HUES48 (cell line): ENCODE measurements at regions not wholly inside any gene's neighbourhood (a gene's known extent, or its start where the extent isn't known, plus 50 kb on each side); places are given as distances from the start of the nearest gene placed in this dataset.

ENCODE experiments used
- H3K27ac ChIP-seq: one replicate; pipeline ENCODE4 v1.7.0; 2013; ENCODE audit warnings: low read depth, low read length, inconsistent platforms
- H3K27me3 ChIP-seq: 2 replicates; pipeline ENCODE4 v1.6.1; 2013; ENCODE audit warnings: mild to moderate bottlenecking, low read length; ENCODE audit not compliant: control insufficient read depth, insufficient read depth
- H3K36me3 ChIP-seq: 2 replicates; pipeline ENCODE4 v1.6.1; 2013; ENCODE audit warnings: low read length; ENCODE audit not compliant: control insufficient read depth, insufficient read depth
- H3K4me1 ChIP-seq: 2 replicates; pipeline ENCODE4 v1.6.1; 2013; ENCODE audit warnings: mild to moderate bottlenecking, low read length; ENCODE audit not compliant: control insufficient read depth, insufficient read depth
- H3K4me3 ChIP-seq: 2 replicates; pipeline ENCODE4 v1.5.1; 2013; ENCODE audit warnings: mild to moderate bottlenecking, low read depth, low read length
- H3K9ac ChIP-seq: 2 replicates; pipeline ENCODE4 v1.6.1; 2013; ENCODE audit warnings: mild to moderate bottlenecking, low read depth, low read length, moderate library complexity
- H3K9me3 ChIP-seq: 2 replicates; pipeline ENCODE4 v1.6.1; 2013; ENCODE audit warnings: low read length; ENCODE audit not compliant: control insufficient read depth, insufficient read depth

- Histone ChIP-seq H3K4me1 (no peaks in the 10 kb centered on the region), H3K9ac (no peak overlapping the region), H3K4me3 (no peak overlapping the region), H3K9me3 (no peaks in the 10 kb centered on the region), H3K27ac (no peak overlapping the region), H3K36me3 (no peaks in the 10 kb centered on the region), H3K27me3 (peaks cover 2% of the 10 kb centered on the region; the same call in 1 of the 2 replicates)
Observed at GRCh38 chr10:123570898-123571515, 95.1 kb upstream of the GPR26 start.

DNA sequence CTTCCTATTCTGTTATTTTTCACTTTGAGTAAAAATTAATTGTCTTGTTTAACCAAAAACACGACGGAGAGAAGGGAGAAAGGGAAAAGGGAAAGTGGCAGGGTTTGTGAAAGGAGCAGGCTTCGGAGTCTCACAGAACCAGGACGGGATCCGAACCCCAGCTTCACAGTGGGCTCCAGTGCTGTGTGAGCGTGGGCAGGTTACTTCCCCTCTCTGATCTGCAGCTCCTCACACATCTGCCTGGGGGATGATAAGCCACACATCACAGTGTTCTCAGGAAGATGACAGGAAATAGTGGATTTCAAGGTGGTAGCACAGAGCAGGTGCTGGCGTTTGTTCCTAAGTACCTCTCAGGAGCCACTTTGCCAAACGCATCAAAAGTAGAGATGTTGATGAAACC is 94.2 kb upstream of the GPR26 start:
- Histone ChIP-seq H3K27me3 (peaks cover 2% of the 10 kb centered on the region; the same call in 1 of the 2 replicates), H3K4me1 (no peaks in the 10 kb centered on the region), H3K4me3 (no peak overlapping the region), H3K9me3 (no peaks in the 10 kb centered on the region), H3K9ac (no peak overlapping the region), H3K27ac (no peak overlapping the region), H3K36me3 (no peaks in the 10 kb centered on the region)

DNA sequence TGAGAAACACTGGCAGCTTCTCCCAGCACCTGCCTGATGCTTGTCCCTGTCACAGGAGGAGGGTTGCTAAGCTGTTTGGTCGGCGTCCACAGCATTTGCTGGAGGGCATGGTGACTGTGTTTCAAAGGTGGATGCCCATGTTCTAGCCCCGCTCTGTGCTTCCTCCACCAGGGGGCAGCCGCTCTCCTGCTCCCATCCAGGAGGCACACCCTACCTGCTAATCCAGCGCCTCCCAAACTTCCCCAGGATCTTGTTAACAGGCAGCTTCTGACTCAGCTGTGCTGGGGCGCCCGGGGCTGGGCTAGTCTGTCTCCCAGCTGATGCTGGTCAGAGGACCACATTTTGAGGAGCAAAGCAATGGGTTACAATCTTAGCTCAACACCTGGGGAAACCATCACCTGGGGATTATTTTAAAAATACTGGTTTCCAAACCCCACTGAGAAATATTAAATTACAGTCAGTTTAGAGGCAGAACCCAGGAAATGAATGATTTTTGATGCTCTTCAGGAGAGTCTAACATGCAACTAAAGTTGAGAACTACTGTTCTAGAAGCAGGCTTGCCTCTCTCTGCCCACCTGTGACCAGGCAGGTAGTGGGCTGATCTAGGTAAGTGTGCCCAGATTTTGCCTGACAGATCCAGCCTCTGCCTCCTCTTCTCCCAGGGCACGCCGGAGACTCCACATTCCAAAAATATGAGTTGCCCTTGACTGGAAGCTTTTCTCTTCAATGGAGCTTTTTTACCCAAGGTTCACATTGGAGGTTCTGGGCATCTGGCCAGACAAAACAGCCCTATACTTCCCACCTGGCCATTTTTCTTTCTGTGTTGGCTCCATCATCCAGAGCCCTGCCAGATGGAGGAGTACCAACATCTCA is 92.7 kb upstream of the GPR26 start:
- H3K4me3 ChIP-seq = no peak overlapping the region
- peaks cover 2% of the 10 kb centered on the region; the same call in 1 of the 2 replicates for H3K27me3 ChIP-seq
- H3K36me3 ChIP-seq = no peaks in the 10 kb centered on the region
- no peak overlapping the region for H3K27ac ChIP-seq
- no peak overlapping the region for H3K9ac ChIP-seq
- H3K4me1 ChIP-seq = no peaks in the 10 kb centered on the region
- H3K9me3 ChIP-seq = no peaks in the 10 kb centered on the region

- H3K9ac ChIP-seq = no peak overlapping the region
- H3K27me3 ChIP-seq = peaks cover 2% of the 10 kb centered on the region; the same call in 1 of the 2 replicates
- H3K4me3 ChIP-seq = no peak overlapping the region
- no peaks in the 10 kb centered on the region for H3K9me3 ChIP-seq
- H3K4me1 ChIP-seq = no peaks in the 10 kb centered on the region
- H3K27ac ChIP-seq = no peak overlapping the region
- H3K36me3 ChIP-seq = no peaks in the 10 kb centered on the region
Observed at GRCh38 chr10:123574109-123574698, 92.0 kb upstream of the GPR26 start.

- Histone ChIP-seq H3K27ac (no peak overlapping the region), H3K4me3 (no peak overlapping the region), H3K27me3 (peaks cover 2% of the 10 kb centered on the region; the same call in 1 of the 2 replicates), H3K9me3 (no peaks in the 10 kb centered on the region), H3K9ac (no peak overlapping the region), H3K36me3 (no peaks in the 10 kb centered on the region), H3K4me1 (no peaks in the 10 kb centered on the region)
Observed at GRCh38 chr10:123575105-123575504, 91.0 kb upstream of the GPR26 start.

DNA sequence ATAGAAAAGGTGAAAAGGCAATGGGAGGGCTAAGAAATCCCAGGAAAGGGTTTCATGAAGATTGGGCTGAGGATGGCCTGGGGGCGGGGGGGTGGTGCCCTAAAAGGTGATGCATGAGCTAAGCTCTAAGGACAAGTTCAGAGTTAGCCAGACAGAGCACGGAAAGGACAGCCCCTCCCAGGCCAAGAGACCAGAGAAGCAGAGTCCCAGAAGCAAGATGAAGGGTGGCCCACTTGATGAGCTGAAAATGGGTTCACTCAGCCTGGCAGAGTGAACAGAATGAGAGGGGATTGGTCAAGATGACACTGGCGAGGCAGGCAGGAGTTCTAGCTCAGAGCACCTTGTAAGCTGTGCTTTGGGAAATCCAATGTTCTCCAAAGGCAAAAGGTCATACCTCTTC is 89.4 kb upstream of the GPR26 start:
- H3K9me3 ChIP-seq = no peaks in the 10 kb centered on the region
- H3K4me1 ChIP-seq = no peaks in the 10 kb centered on the region
- H3K27ac ChIP-seq = no peak overlapping the region
- H3K9ac ChIP-seq = no peak overlapping the region
- no peaks in the 10 kb centered on the region for H3K36me3 ChIP-seq
- H3K27me3 ChIP-seq = no peaks in the 10 kb centered on the region; the same call in 1 of the 2 replicates
- no peak overlapping the region for H3K4me3 ChIP-seq

DNA sequence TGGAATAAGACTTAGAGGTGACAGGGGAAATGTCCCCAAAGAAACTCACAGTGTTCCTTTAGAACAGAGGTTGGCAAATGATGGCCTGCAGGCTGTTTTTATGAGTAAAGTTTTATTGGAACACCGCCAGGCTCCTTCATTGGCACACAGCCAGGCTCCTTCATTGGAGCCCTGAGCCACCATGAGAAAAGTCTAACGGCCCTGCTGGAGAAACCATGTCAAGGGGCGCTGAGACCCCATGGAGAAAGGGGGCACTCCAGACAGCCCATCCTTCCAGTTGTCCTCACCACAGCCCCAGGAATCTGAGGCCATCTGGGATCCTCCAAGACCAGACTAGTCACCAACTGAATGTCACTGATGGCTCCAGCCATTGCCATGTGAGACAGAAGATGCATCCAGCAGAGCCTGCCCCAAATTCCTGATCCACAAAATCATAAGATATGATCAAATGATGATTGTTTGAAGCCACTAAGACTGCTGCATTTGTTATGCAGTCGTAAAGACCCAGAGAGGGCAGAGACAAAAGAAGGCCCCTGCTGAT is 88.2 kb upstream of the GPR26 start:
- H3K27me3 ChIP-seq = peaks cover 3% of the 10 kb centered on the region; the same call in 1 of the 2 replicates
- no peaks in the 10 kb centered on the region for H3K36me3 ChIP-seq
- no peak overlapping the region for H3K27ac ChIP-seq
- H3K4me3 ChIP-seq = no peak overlapping the region
- no peaks in the 10 kb centered on the region; the same call in 1 of the 2 replicates for H3K4me1 ChIP-seq
- no peak overlapping the region for H3K9ac ChIP-seq
- no peaks in the 10 kb centered on the region for H3K9me3 ChIP-seq

- H3K4me1 ChIP-seq = no peaks in the 10 kb centered on the region; the same call in 1 of the 2 replicates
- H3K36me3 ChIP-seq = no peaks in the 10 kb centered on the region
- H3K9me3 ChIP-seq = no peaks in the 10 kb centered on the region
- no peak overlapping the region for H3K27ac ChIP-seq
- H3K4me3 ChIP-seq = no peak overlapping the region
- peaks cover 4% of the 10 kb centered on the region; the same call in 1 of the 2 replicates for H3K27me3 ChIP-seq
- no peak overlapping the region for H3K9ac ChIP-seq
Observed at GRCh38 chr10:123578721-123579120, 87.4 kb upstream of the GPR26 start.

- no peaks in the 10 kb centered on the region for H3K36me3 ChIP-seq
- peaks cover 6% of the 10 kb centered on the region for H3K4me1 ChIP-seq
- H3K27ac ChIP-seq = no peak overlapping the region
- no peak overlapping the region for H3K4me3 ChIP-seq
- H3K9ac ChIP-seq = no peak overlapping the region
- H3K27me3 ChIP-seq = peaks cover 4% of the 10 kb centered on the region; the same call in 1 of the 2 replicates
- H3K9me3 ChIP-seq = no peaks in the 10 kb centered on the region
Observed at GRCh38 chr10:123579675-123580074, 86.5 kb upstream of the GPR26 start.

DNA sequence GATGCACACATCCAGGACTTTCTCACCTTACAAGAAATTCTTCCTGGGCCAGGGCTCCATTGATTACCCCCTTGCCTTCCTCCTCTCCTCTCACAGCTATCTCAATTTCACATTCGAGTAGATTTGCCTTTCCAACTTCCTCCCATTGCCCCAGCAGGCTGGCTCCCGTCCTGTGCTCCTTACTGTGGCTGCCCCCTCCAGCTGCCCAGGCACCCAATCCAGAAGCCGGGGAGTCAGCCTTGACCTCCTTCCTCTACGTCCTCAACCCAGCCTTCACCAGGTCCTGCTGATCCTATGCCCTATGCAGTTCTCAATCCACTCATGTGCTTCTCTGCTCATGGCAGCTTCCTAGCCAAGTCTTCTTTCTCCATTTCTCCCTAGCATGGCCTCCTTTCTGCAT is 85.7 kb upstream of the GPR26 start:
- Histone ChIP-seq H3K4me3 (no peak overlapping the region), H3K27ac (no peak overlapping the region), H3K4me1 (peaks cover 10% of the 10 kb centered on the region), H3K36me3 (no peaks in the 10 kb centered on the region), H3K9me3 (no peaks in the 10 kb centered on the region), H3K9ac (no peak overlapping the region), H3K27me3 (peaks cover 4% of the 10 kb centered on the region; the same call in 1 of the 2 replicates)
